HepG2 (cell line): ENCODE measurements at regions not wholly inside any gene's neighbourhood (a gene's known extent, or its start where the extent isn't known, plus 50 kb on each side); places are given as distances from the start of the nearest gene placed in this dataset.

Experiments used
- ATAC-seq: fragments of 200-7000 bp; cut with Tn5 transposase; 3 replicates; pipeline ENCODE4 v1.9.1; 2020; ENCODE audit warnings: mild to moderate bottlenecking, moderate library complexity
- BruUV-seq: library from RNA; stranded (reverse); fragments of 400-500 nt; replicated peaks from 2 replicates; lab custom pipeline; 2021; lab: Mats Ljungman, UMichigan
- CTCF ChIA-PET: fragments of 300-600 bp; formaldehyde crosslinking; extraction: SDS; loops from one replicate; lab custom pipeline; 2021; ENCODE audit warnings: low total read pairs, inconsistent platforms, low intra/inter-chr PET ratio; lab: Yijun Ruan, JAX
- POLR2A ChIA-PET: fragments of 350-600 bp; sonication (Branson Sonifier 250); formaldehyde crosslinking; loops from one replicate; lab custom pipeline; 2020; ENCODE audit warnings: antibody characterized with exemption, inconsistent platforms; lab: Yijun Ruan, JAX
- DNase-seq: peaks from one replicate; pipeline ENCODE4 v3.0.0-alpha.2; 2015; ENCODE audit warnings: low spot score
- FAIRE-seq: peaks from 3 replicates; lab custom pipeline; 2011; peaks lifted over from hg19 to GRCh38; lab: Jason Lieb, UNC
- H2AFZ ChIP-seq: one replicate; pipeline ENCODE4 v1.6.1; 2011; ENCODE audit warnings: low read length, inconsistent platforms
- H3K27ac ChIP-seq: fragments of 300-600 bp; 3 replicates; pipeline ENCODE4 v1.8.0; 2011; ENCODE audit warnings: mixed run types, mild to moderate bottlenecking, mixed read lengths, low read length, inconsistent platforms; ENCODE audit not compliant: insufficient read depth; ENCODE audit errors: extremely low read length
- H3K27me3 ChIP-seq, 2 experiments: fragments of 200-600 bp in 1 of 2; 2 replicates in 1 of 2; 3 replicates in 1 of 2; pipeline versions ENCODE4 v1.6.0 to v1.8.0; 2011; ENCODE audit warnings: low read length in 2 of 2, mild to moderate bottlenecking in 2 of 2, moderate library complexity in 2 of 2, inconsistent platforms in 1 of 2; ENCODE audit not compliant: insufficient read depth in 2 of 2, control insufficient read depth in 1 of 2
- H3K36me3 ChIP-seq, 2 experiments: fragments of 200-600 bp in 1 of 2; replicated peaks in 1 of 2; 2 replicates in 1 of 2; 3 replicates in 1 of 2; pipeline versions ENCODE4 v1.5.1 to v1.8.0; 2011; ENCODE audit warnings: low read length in 2 of 2, inconsistent platforms in 1 of 2; ENCODE audit not compliant: insufficient read depth in 2 of 2, control insufficient read depth in 1 of 2
- H3K4me1 ChIP-seq: 2 replicates; pipeline ENCODE4 v1.5.1; 2012; ENCODE audit warnings: low read length, inconsistent platforms; ENCODE audit not compliant: insufficient read depth
- H3K4me2 ChIP-seq: 2 replicates; pipeline ENCODE4 v1.6.0; 2011; ENCODE audit warnings: low read depth, low read length, inconsistent platforms
- H3K4me3 ChIP-seq, 3 experiments: fragments of 200-600 bp in 1 of 3; sonication (generic), shearing (Covaris generic) in 1 of 3; replicated peaks in 1 of 3; 2 replicates each; pipeline ENCODE4 v1.5.1; 2011 to 2016; ENCODE audit warnings: low read length in 3 of 3, inconsistent platforms in 2 of 3, low read depth in 2 of 3, mild to moderate bottlenecking in 2 of 3, control low read depth in 1 of 3, mixed read lengths in 1 of 3; ENCODE audit not compliant: insufficient read depth in 1 of 3
- H3K79me2 ChIP-seq: one replicate; pipeline ENCODE4 v1.6.1; 2011; ENCODE audit warnings: low read length, inconsistent platforms; ENCODE audit not compliant: insufficient read depth
- H3K9ac ChIP-seq: 2 replicates; pipeline ENCODE4 v1.6.0; 2011; ENCODE audit warnings: mild to moderate bottlenecking, low read depth, low read length, inconsistent platforms; ENCODE audit not compliant: insufficient read depth
- H3K9me3 ChIP-seq: 2 replicates; pipeline ENCODE4 v1.5.1; 2012; ENCODE audit warnings: mild to moderate bottlenecking, low read length
- H4K20me1 ChIP-seq: 2 replicates; pipeline ENCODE4 v1.6.0; 2011; ENCODE audit warnings: inconsistent platforms, mild to moderate bottlenecking, low read length, moderate library complexity; ENCODE audit not compliant: insufficient read depth
- IRX3 ChIP-seq: sonication (generic); formaldehyde crosslinking; IDR thresholded peaks from 2 replicates; pipeline ENCODE4 v1.8.1; 2023; ENCODE audit warnings: mild to moderate bottlenecking, low read depth, missing genetic modification reagents, borderline replicate concordance
- MAZ ChIP-seq, 2 experiments: sonication (generic) in 1 of 2; formaldehyde crosslinking in 1 of 2; IDR thresholded peaks; 2 replicates each; pipeline versions ENCODE4 v1.5.0 to v1.6.1; 2012 to 2020; ENCODE audit warnings: low read depth in 2 of 2, mild to moderate bottlenecking in 2 of 2, borderline replicate concordance in 1 of 2, improper control_type of control experiment in 1 of 2, low read length in 1 of 2, missing genetic modification reagents in 1 of 2, moderate library complexity in 1 of 2
- RFXAP ChIP-seq: sonication (generic); formaldehyde crosslinking; IDR thresholded peaks from 2 replicates; pipeline ENCODE4 v1.4.0; 2020; ENCODE audit warnings: missing genetic modification reagents, borderline replicate concordance
- SIN3B ChIP-seq: fragments of 150-350 bp; IDR thresholded peaks from 2 replicates; pipeline ENCODE4 v1.6.1; 2014; ENCODE audit warnings: low read length
- SMC3 ChIP-seq: IDR thresholded peaks from 2 replicates; pipeline ENCODE4 v1.6.1; 2011; ENCODE audit warnings: low read length, improper control_type of control experiment
- TBX2 ChIP-seq: sonication (generic); formaldehyde crosslinking; IDR thresholded peaks from 2 replicates; pipeline ENCODE4 v1.5.0; 2020; ENCODE audit warnings: missing genetic modification reagents, mild to moderate bottlenecking, borderline replicate concordance
- TGIF2 ChIP-seq: IDR thresholded peaks from 2 replicates; pipeline ENCODE4 v1.6.1; 2016; ENCODE audit warnings: control low read depth, missing compliant biosample characterization
- ZNF530 ChIP-seq: sonication (generic); formaldehyde crosslinking; IDR thresholded peaks from 2 replicates; pipeline ENCODE4 v1.5.0; 2020; ENCODE audit warnings: low read depth, mild to moderate bottlenecking, missing genetic modification reagents
- ZNF776 ChIP-seq: sonication (generic); formaldehyde crosslinking; IDR thresholded peaks from 2 replicates; pipeline ENCODE4 v1.4.0; 2020; ENCODE audit warnings: mild to moderate bottlenecking, missing genetic modification reagents
- ZNF781 ChIP-seq: sonication (generic); formaldehyde crosslinking; IDR thresholded peaks from 2 replicates; pipeline ENCODE4 v1.5.1; 2020; ENCODE audit warnings: borderline replicate concordance, mild to moderate bottlenecking, missing genetic modification reagents; ENCODE audit errors: not compliant biosample characterization
- WGBS: methylation state at CpG from one replicate; pipeline ENCODE4 v1.1.6; 2017; ENCODE audit warnings: low lambda C conversion rate; 5-methylcytosine and 5-hydroxymethylcytosine counted together
- in situ Hi-C: cut with HindIII; loops from 2 replicates; pipeline ENCODE4 v1.10.0; 2017; ENCODE audit warnings: low pct_unique_long_range_greater_than_20kb; ENCODE audit not compliant: extremely low pct_ligation_motif_present
- intact Hi-C: fragments of 100-400 bp; cut with micrococcal nuclease; formaldehyde crosslinking; loops from one replicate; pipeline ENCODE4 v1.10.0; 2022; ENCODE audit not compliant: unreplicated experiment
- TF ChIP-seq, protein P1 (sequence below): sonication (generic); formaldehyde crosslinking; IDR thresholded peaks from 2 replicates; pipeline ENCODE4 v1.5.0; 2020; ENCODE audit warnings: missing genetic modification reagents
- TF ChIP-seq, protein P2 (sequence below): sonication (generic); formaldehyde crosslinking; IDR thresholded peaks from 2 replicates; pipeline ENCODE4 v1.5.1; 2020; ENCODE audit warnings: missing genetic modification reagents, mild to moderate bottlenecking, borderline replicate concordance

DNA sequence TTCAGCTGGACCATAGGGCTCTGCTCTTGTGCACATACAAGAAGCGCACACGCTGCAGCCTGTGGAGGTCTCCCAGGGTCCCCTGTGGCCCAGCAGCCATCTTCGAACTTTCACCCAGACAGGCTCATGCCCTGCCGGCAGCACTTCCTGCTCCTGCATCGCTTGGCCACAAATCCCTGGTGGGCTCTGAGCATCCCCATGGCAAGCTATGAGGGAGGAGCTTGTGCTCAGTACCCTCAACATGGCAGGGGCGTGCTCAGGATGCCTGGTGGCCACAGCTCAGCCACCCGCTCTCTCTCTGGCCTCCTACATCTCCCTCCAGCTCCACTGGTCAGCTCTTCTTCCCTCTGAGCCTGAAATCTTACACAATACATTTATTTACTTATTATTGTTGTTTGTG lies 63.7 kb downstream of the IRX2 start:
- H3K9ac ChIP-seq, result no peak overlapping the region
- H2AFZ ChIP-seq, result no peak overlapping the region
- intact Hi-C loops (no loop called here), in situ Hi-C loops (no loop called here)
- no peaks in the 10 kb centered on the region for H3K79me2 ChIP-seq
- H3K27ac ChIP-seq, result no peak overlapping the region
- no peaks in the 10 kb centered on the region for H3K36me3 ChIP-seq
- no peaks in the 10 kb centered on the region for H3K9me3 ChIP-seq
- DNase-seq (no peak), FAIRE-seq (no peak), ATAC-seq (no peak)
- ChIA-PET POLR2A (no interaction called here), CTCF (no interaction called here)
- H3K4me3 ChIP-seq, result no peak overlapping the region
- 0% methylated on average over 2 of the region's 7 CpGs for WGBS
- no TSS peak for BruUV-seq
- no peaks in the 10 kb centered on the region for H4K20me1 ChIP-seq
- peaks cover 0 to 18% of the 10 kb centered on the region in 2 experiments; a peak in 2 of 5 replicates for H3K27me3 ChIP-seq
- TF ChIP-seq RFXAP (CRISPR knock-in tag), result no peak
- TF ChIP-seq, protein P1, sequence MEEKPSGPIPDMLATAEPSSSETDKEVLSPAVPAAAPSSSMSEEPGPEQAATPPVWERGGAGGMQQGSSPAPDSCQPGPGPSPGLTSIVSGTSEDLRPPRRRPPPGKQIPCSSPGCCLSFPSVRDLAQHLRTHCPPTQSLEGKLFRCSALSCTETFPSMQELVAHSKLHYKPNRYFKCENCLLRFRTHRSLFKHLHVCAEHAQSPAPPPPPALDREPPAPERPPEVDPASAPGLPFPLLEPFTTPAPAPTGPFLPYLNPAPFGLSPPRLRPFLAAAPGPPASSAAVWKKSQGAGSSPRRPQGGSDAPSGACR (CRISPR knock-in tag), result no peak
- TF ChIP-seq MAZ (IDR thresholded peaks at IDR 0.05; ENCODE audit: borderline replicate concordance, low read depth, low read length), result no peak
- TF ChIP-seq MAZ (CRISPR knock-in tag; IDR thresholded peaks at IDR 0.05; ENCODE audit: low read depth), result no peak
- no peak for TF ChIP-seq IRX3 (CRISPR knock-in tag)
- TF ChIP-seq, protein P2, sequence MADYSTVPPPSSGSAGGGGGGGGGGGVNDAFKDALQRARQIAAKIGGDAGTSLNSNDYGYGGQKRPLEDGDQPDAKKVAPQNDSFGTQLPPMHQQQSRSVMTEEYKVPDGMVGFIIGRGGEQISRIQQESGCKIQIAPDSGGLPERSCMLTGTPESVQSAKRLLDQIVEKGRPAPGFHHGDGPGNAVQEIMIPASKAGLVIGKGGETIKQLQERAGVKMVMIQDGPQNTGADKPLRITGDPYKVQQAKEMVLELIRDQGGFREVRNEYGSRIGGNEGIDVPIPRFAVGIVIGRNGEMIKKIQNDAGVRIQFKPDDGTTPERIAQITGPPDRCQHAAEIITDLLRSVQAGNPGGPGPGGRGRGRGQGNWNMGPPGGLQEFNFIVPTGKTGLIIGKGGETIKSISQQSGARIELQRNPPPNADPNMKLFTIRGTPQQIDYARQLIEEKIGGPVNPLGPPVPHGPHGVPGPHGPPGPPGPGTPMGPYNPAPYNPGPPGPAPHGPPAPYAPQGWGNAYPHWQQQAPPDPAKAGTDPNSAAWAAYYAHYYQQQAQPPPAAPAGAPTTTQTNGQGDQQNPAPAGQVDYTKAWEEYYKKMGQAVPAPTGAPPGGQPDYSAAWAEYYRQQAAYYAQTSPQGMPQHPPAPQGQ (CRISPR knock-in tag), result no peak
- TF ChIP-seq ZNF530 (CRISPR knock-in tag), result no peak
- no peak for TF ChIP-seq SIN3B
- no peak for TF ChIP-seq TGIF2 (CRISPR knock-in tag)
- TF ChIP-seq TBX2, result no peak
- TF ChIP-seq ZNF776 (CRISPR knock-in tag), result no peak
- no peak for TF ChIP-seq SMC3
- no peak for TF ChIP-seq ZNF781 (CRISPR knock-in tag)
- H3K4me2 ChIP-seq, result no peak overlapping the region
- no peaks in the 10 kb centered on the region for H3K4me1 ChIP-seq
